ENCODE measurements at regions not wholly inside any gene's neighbourhood (a gene's known extent, or its start where the extent isn't known, plus 50 kb on each side); places are given as distances from the start of the nearest gene placed in this dataset.

GRCh38 chr3:168533600-168533999, 437.9 kb upstream of the GOLIM4 start (continued):
- TF ChIP-seq REST (IDR thresholded peaks at IDR 0.05; ENCODE audit: low read depth), result no peak

DNA sequence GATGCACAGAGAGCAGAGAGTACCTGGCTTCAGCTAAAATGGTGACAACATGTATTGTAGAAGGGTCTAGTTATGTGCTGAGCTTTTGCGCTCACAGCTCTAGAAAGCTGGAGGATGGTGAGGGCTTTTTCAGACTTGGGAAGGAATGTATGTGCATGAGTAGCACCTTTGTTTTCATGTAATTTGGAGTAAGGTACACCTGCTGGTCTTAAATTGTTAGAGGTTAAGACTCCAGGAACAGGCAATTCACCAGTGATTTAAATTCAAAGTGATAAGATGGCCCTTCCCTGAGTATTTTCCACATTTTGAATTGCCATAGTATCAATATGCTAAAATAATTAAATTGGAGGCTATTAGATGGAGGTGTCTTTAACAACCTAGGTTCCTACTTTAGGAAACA, 436.4 kb upstream of the GOLIM4 start:
- Histone ChIP-seq H3K4me2 (ENCODE audit: low read length) (no peak overlapping the region), H3K9me2 (ENCODE audit: insufficient read depth) (no peaks in the 10 kb centered on the region), H3K9ac (ENCODE audit: low read length) (no peak overlapping the region), H3K4me1 (ENCODE audit: control insufficient read depth in 1 of 2, insufficient read depth in 2 of 2, low read length in 2 of 2) (no peaks in the 10 kb centered on the region), H2AFZ (ENCODE audit: low read depth, low read length, poor library complexity, severe bottlenecking) (no peak overlapping the region), H3K36me3 (ENCODE audit: control insufficient read depth in 1 of 2, insufficient read depth in 2 of 2, low read length in 2 of 2) (no peaks in the 10 kb centered on the region), H4K20me1 (ENCODE audit: insufficient read depth) (no peaks in the 10 kb centered on the region), H3K9me3 (ENCODE audit: control insufficient read depth in 1 of 2, insufficient read depth in 1 of 2, low read depth in 1 of 2, low read length in 2 of 2) (no peaks in the 10 kb centered on the region), H3K27ac (ENCODE audit: low read depth, low read length) (no peak overlapping the region), H3K79me2 (ENCODE audit: insufficient read depth, low read length) (no peaks in the 10 kb centered on the region), H3K27me3 (ENCODE audit: insufficient read depth, low read length) (peaks cover 12% of the 10 kb centered on the region; the same call in 1 of the 2 replicates), H3K4me3 (replicated peaks in 1 of 2; ENCODE audit: low read depth in 1 of 2, low read length in 2 of 2) (no peak overlapping the region)
- ChIA-PET RAD21 (ENCODE audit: low non-redundant PET in 1 of 2, low total read pairs in 2 of 2, uncharacterized antibody in 2 of 2, unreplicated experiment in 2 of 2) (no interaction called here), CTCF (no interaction called here), POLR2A (no interaction called here)
- intact Hi-C loops (cut with micrococcal nuclease), result no loop called here
- ATAC-seq (no peak), DNase-seq (ENCODE audit: low read depth, low spot score) (no peak)
- BruUV-seq (replicated peaks), result no TSS peak
- TF ChIP-seq FOSL1 (IDR thresholded peaks at IDR 0.05; ENCODE audit: low read depth) (no peak), POLR2AphosphoS5 (IDR thresholded peaks at IDR 0.05; ENCODE audit: low read depth, low read length) (no peak), REST (IDR thresholded peaks at IDR 0.05; ENCODE audit: low read depth) (no peak), SP1 (IDR thresholded peaks at IDR 0.05; ENCODE audit: low read depth) (no peak), CEBPB (IDR thresholded peaks at IDR 0.05; ENCODE audit: low read depth) (no peak), SRF (IDR thresholded peaks at IDR 0.05; ENCODE audit: low read depth) (no peak), TCF7L2 (IDR thresholded peaks at IDR 0.05; ENCODE audit: borderline replicate concordance, extremely low read depth, insufficient read depth, insufficient read length) (no peak), ZNF274 (IDR thresholded peaks at IDR 0.05; ENCODE audit: low read depth, low read length) (no peak), EGR1 (IDR thresholded peaks at IDR 0.05; ENCODE audit: low read depth) (no peak), CTCF (IDR thresholded peaks at IDR 0.05 in 2 of 3, conservative IDR thresholded peaks at IDR 0.05 in 1 of 3; ENCODE audit: borderline replicate concordance in 1 of 3, insufficient read depth in 1 of 3, low read depth in 2 of 3, low read length in 2 of 3) (no peak), RAD21 (IDR thresholded peaks at IDR 0.05; ENCODE audit: low read depth) (no peak), ELF1 (IDR thresholded peaks at IDR 0.05; ENCODE audit: borderline replicate concordance, low read depth) (no peak), EZH2 (IDR thresholded peaks at IDR 0.05) (no peak), ZFX (IDR thresholded peaks at IDR 0.05) (no peak)
- TF ChIP-seq, protein P1, sequence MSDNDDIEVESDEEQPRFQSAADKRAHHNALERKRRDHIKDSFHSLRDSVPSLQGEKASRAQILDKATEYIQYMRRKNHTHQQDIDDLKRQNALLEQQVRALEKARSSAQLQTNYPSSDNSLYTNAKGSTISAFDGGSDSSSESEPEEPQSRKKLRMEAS (IDR thresholded peaks at IDR 0.05), result no peak
